Activated CD4-positive, alpha-beta T cell treated with anti-CD3 and anti-CD28 coated beads, Interleukin-2, amount 50 U/mL, for 16 hours (primary cell): ENCODE measurements at regions not wholly inside any gene's neighbourhood (a gene's known extent, or its start where the extent isn't known, plus 50 kb on each side); places are given as distances from the start of the nearest gene placed in this dataset.

ENCODE experiments used
- DNase-seq: peaks from one replicate; pipeline ENCODE4 v3.0.0-alpha.2; 2020

- DNase-seq, result no peak
Observed at GRCh38 chr21:38205940-38206339, 50.9 kb upstream of the KCNJ15 start.

DNA sequence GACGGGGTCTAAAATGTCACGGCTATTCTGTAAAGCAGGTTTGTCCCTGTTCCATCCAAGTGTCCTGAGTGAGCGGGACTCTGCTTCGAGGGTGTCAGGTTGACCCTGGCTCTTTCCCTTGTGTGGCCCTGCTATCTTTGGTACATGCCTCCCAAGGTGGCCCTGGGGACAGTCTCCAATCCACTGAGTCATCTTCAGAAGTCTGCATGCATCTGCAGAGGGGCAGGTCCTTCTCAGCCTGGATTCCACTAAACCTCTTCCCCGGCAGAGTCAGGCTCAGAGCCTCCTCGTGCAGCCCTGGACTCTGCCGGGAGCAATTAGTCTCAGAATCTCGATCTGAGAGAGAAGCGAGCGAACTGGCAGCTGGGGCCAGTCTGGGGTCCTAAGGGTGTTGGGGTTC lies 50.1 kb upstream of the KCNJ15 start:
- DNase-seq, result no peak
